IPS-18c (cell line): ENCODE measurements at regions not wholly inside any gene's neighbourhood (a gene's known extent, or its start where the extent isn't known, plus 50 kb on each side); places are given as distances from the start of the nearest gene placed in this dataset.

ENCODE experiments used
- H3K4me3 ChIP-seq: 2 replicates; pipeline ENCODE4 v1.7.0; 2013; ENCODE audit warnings: low read depth, mild to moderate bottlenecking, low read length, moderate library complexity; ENCODE audit not compliant: insufficient read depth
- H3K9me3 ChIP-seq: one replicate; pipeline ENCODE4 v1.6.1; 2013; ENCODE audit warnings: mild to moderate bottlenecking, low read length, moderate library complexity; ENCODE audit not compliant: control insufficient read depth, insufficient read depth

- Histone ChIP-seq H3K4me3 (no peak overlapping the region), H3K9me3 (no peaks in the 10 kb centered on the region)
Observed at GRCh38 chr20:11193241-11193640, 519.4 kb upstream of the JAG1 start.

- Histone ChIP-seq H3K4me3 (no peak overlapping the region), H3K9me3 (no peaks in the 10 kb centered on the region)
Observed at GRCh38 chr20:11195169-11195568, 521.4 kb upstream of the JAG1 start.

- Histone ChIP-seq H3K4me3 (no peak overlapping the region), H3K9me3 (no peaks in the 10 kb centered on the region)
Observed at GRCh38 chr20:11195899-11196558, 522.2 kb upstream of the JAG1 start.

GRCh38 chr20:11197851-11198250 is 524.1 kb upstream of the JAG1 start:
- Histone ChIP-seq H3K4me3 (no peak overlapping the region), H3K9me3 (no peaks in the 10 kb centered on the region)

GRCh38 chr20:11200423-11200822 is 526.6 kb upstream of the JAG1 start:
- Histone ChIP-seq H3K9me3 (no peaks in the 10 kb centered on the region), H3K4me3 (no peak overlapping the region)

- Histone ChIP-seq H3K9me3 (no peaks in the 10 kb centered on the region), H3K4me3 (no peak overlapping the region)
Observed at GRCh38 chr20:11204926-11205768, 531.3 kb upstream of the JAG1 start.

GRCh38 chr20:11205769-11206362 is 532.1 kb upstream of the JAG1 start:
- no peak overlapping the region for H3K4me3 ChIP-seq

GRCh38 chr20:11207749-11208502 is 534.1 kb upstream of the JAG1 start:
- H3K9me3 ChIP-seq = no peaks in the 10 kb centered on the region
- no peak overlapping the region for H3K4me3 ChIP-seq

More at GRCh38 chr20:11205769-11206362, 532.1 kb upstream of the JAG1 start:
- no peaks in the 10 kb centered on the region for H3K9me3 ChIP-seq

- H3K4me3 ChIP-seq = no peak overlapping the region
- H3K9me3 ChIP-seq = no peaks in the 10 kb centered on the region
Observed at GRCh38 chr20:11210611-11211010, 536.8 kb upstream of the JAG1 start.

GRCh38 chr20:11212272-11212671 is 538.5 kb upstream of the JAG1 start:
- no peak overlapping the region for H3K4me3 ChIP-seq
- no peaks in the 10 kb centered on the region for H3K9me3 ChIP-seq

GRCh38 chr20:11212902-11213301 is 539.1 kb upstream of the JAG1 start:
- H3K9me3 ChIP-seq = no peaks in the 10 kb centered on the region
- no peak overlapping the region for H3K4me3 ChIP-seq

GRCh38 chr20:11214256-11214840 is 540.5 kb upstream of the JAG1 start:
- no peak overlapping the region for H3K4me3 ChIP-seq

GRCh38 chr20:11216451-11217314 is 542.9 kb upstream of the JAG1 start:
- no peak overlapping the region for H3K4me3 ChIP-seq
- H3K9me3 ChIP-seq = no peaks in the 10 kb centered on the region

More at GRCh38 chr20:11214256-11214840, 540.5 kb upstream of the JAG1 start:
- H3K9me3 ChIP-seq = no peaks in the 10 kb centered on the region

GRCh38 chr20:11217326-11218172 is 543.8 kb upstream of the JAG1 start:
- Histone ChIP-seq H3K9me3 (no peaks in the 10 kb centered on the region), H3K4me3 (no peak overlapping the region)

GRCh38 chr20:11218173-11218680 is 544.4 kb upstream of the JAG1 start:
- Histone ChIP-seq H3K4me3 (no peak overlapping the region), H3K9me3 (no peaks in the 10 kb centered on the region)
